HG03558 (cell line): ENCODE measurements at regions not wholly inside any gene's neighbourhood (a gene's known extent, or its start where the extent isn't known, plus 50 kb on each side); places are given as distances from the start of the nearest gene placed in this dataset.
"Not testable (repeated sequence)": the region's sequence is repeated elsewhere in the genome, so short reads cannot be mapped to it uniquely, and the experiment has no call there.

Source experiments
- ATAC-seq: cut with Tn5 transposase; IDR thresholded peaks from one replicate; pipeline ENCODE4 v1.9.1; 2021; ENCODE audit warnings: moderate number of reproducible peaks; ENCODE audit not compliant: unreplicated experiment; ENCODE audit errors: extremely low read depth

GRCh38 chr10:121392657-121393056, 205.6 kb downstream of the FGFR2 start:
- ATAC-seq, result no peak

- ATAC-seq, result no peak
Observed at GRCh38 chr10:121393522-121393921, 204.7 kb downstream of the FGFR2 start.

- not testable (repeated sequence) for ATAC-seq
Observed at GRCh38 chr10:121400507-121400906, 197.7 kb downstream of the FGFR2 start.

- no peak for ATAC-seq
Observed at GRCh38 chr10:121403527-121403926, 194.7 kb downstream of the FGFR2 start.

- no peak for ATAC-seq
Observed at GRCh38 chr10:121404611-121405010, 193.6 kb downstream of the FGFR2 start.

- no peak for ATAC-seq
Observed at GRCh38 chr10:121405096-121405495, 193.1 kb downstream of the FGFR2 start.

- ATAC-seq, result no peak
Observed at GRCh38 chr10:121405549-121405948, 192.7 kb downstream of the FGFR2 start.

GRCh38 chr10:121405953-121406352, 192.3 kb downstream of the FGFR2 start:
- no peak for ATAC-seq

- no peak for ATAC-seq
Observed at GRCh38 chr10:121406823-121407545, 191.3 kb downstream of the FGFR2 start.

GRCh38 chr10:121409466-121410104, 188.7 kb downstream of the FGFR2 start:
- ATAC-seq, result no peak

GRCh38 chr10:121411004-121411403, 187.2 kb downstream of the FGFR2 start:
- ATAC-seq, result no peak

- no peak for ATAC-seq
Observed at GRCh38 chr10:121413951-121414350, 184.3 kb downstream of the FGFR2 start.

- ATAC-seq, result no peak
Observed at GRCh38 chr10:121414366-121415062, 183.7 kb downstream of the FGFR2 start.

GRCh38 chr10:121415063-121415399, 183.2 kb downstream of the FGFR2 start:
- no peak for ATAC-seq

GRCh38 chr10:121416071-121416470, 182.2 kb downstream of the FGFR2 start:
- no peak for ATAC-seq

- no peak for ATAC-seq
Observed at GRCh38 chr10:121417298-121417697, 180.9 kb downstream of the FGFR2 start.

GRCh38 chr10:121418126-121418777, 180.0 kb downstream of the FGFR2 start:
- ATAC-seq, result no peak

- no peak for ATAC-seq
Observed at GRCh38 chr10:121420006-121420405, 178.2 kb downstream of the FGFR2 start.

- ATAC-seq, result no peak
Observed at GRCh38 chr10:121422096-121422495, 176.1 kb downstream of the FGFR2 start.

GRCh38 chr10:121425623-121426022, 172.6 kb downstream of the FGFR2 start:
- ATAC-seq, result no peak

GRCh38 chr10:121426307-121426706, 171.9 kb downstream of the FGFR2 start:
- no peak for ATAC-seq
